PFSK-1 (cell line): ENCODE measurements at regions not wholly inside any gene's neighbourhood (a gene's known extent, or its start where the extent isn't known, plus 50 kb on each side); places are given as distances from the start of the nearest gene placed in this dataset.

Experiments used
- FOXP2 ChIP-seq: optimal IDR thresholded peaks from 2 replicates; pipeline ENCODE3; 2011; ENCODE audit warnings: borderline replicate concordance, control low read depth, inconsistent platforms; ENCODE audit not compliant: insufficient read depth; ENCODE audit errors: extremely low read length, extremely low read depth
- POLR2AphosphoS5 ChIP-seq: IDR thresholded peaks from 2 replicates; pipeline ENCODE4 v1.6.1; 2012; ENCODE audit warnings: low read depth, mild to moderate bottlenecking, control low read depth, low read length, moderate library complexity
- REST ChIP-seq, 2 experiments: IDR thresholded peaks; 2 replicates each; pipeline versions ENCODE4 v1.6.1 to v1.8.0; 2011 to 2012; ENCODE audit warnings: low read depth in 2 of 2, low read length in 2 of 2, control low read depth in 1 of 2, inconsistent platforms in 1 of 2, mild to moderate bottlenecking in 1 of 2, moderate library complexity in 1 of 2; ENCODE audit not compliant: insufficient read depth in 1 of 2
- SIN3A ChIP-seq: IDR thresholded peaks from 2 replicates; pipeline ENCODE4 v1.6.1; 2012; ENCODE audit warnings: mild to moderate bottlenecking, low read length, moderate library complexity, borderline replicate concordance; ENCODE audit not compliant: insufficient read depth
- TAF1 ChIP-seq: IDR thresholded peaks from 2 replicates; pipeline ENCODE4 v1.6.1; 2012; ENCODE audit warnings: low read length, control low read depth, borderline replicate concordance; ENCODE audit not compliant: insufficient read depth

GRCh38 chr6:134458857-134459657, 141.1 kb upstream of the SGK1 start:
- no peak for TF ChIP-seq TAF1
- no peak for TF ChIP-seq POLR2AphosphoS5
- TF ChIP-seq FOXP2 = no peak
- TF ChIP-seq REST (IDR thresholded peaks at IDR 0.05; ENCODE audit: insufficient read depth in 1 of 2, low read depth in 2 of 2, low read length in 2 of 2) = no peak
- TF ChIP-seq SIN3A = no peak

- TF ChIP-seq REST (IDR thresholded peaks at IDR 0.05; ENCODE audit: insufficient read depth in 1 of 2, low read depth in 2 of 2, low read length in 2 of 2) (no peak), FOXP2 (no peak), POLR2AphosphoS5 (no peak), TAF1 (no peak), SIN3A (no peak)
These were observed 140.0 kb upstream of the SGK1 start for GRCh38 chr6:134457941-134458340.

GRCh38 chr6:134456226-134456625, 138.3 kb upstream of the SGK1 start:
- no peak for TF ChIP-seq FOXP2
- no peak for TF ChIP-seq TAF1
- TF ChIP-seq REST (IDR thresholded peaks at IDR 0.05; ENCODE audit: insufficient read depth in 1 of 2, low read depth in 2 of 2, low read length in 2 of 2) = no peak
- TF ChIP-seq SIN3A = no peak
- no peak for TF ChIP-seq POLR2AphosphoS5

- TF ChIP-seq POLR2AphosphoS5 (no peak), TAF1 (no peak), REST (IDR thresholded peaks at IDR 0.05; ENCODE audit: insufficient read depth in 1 of 2, low read depth in 2 of 2, low read length in 2 of 2) (no peak), FOXP2 (no peak), SIN3A (no peak)
These were observed 137.4 kb upstream of the SGK1 start for GRCh38 chr6:134455319-134455718.

GRCh38 chr6:134454794-134455193, 136.9 kb upstream of the SGK1 start:
- TF ChIP-seq REST (IDR thresholded peaks at IDR 0.05; ENCODE audit: insufficient read depth in 1 of 2, low read depth in 2 of 2, low read length in 2 of 2) = no peak
- no peak for TF ChIP-seq FOXP2
- no peak for TF ChIP-seq POLR2AphosphoS5
